HCT116 (cell line): ENCODE measurements at regions not wholly inside any gene's neighbourhood (a gene's known extent, or its start where the extent isn't known, plus 50 kb on each side); places are given as distances from the start of the nearest gene placed in this dataset.

ENCODE experiments used
- ATAC-seq: fragments of 200-7000 bp; cut with Tn5 transposase; 2 replicates; pipeline ENCODE4 v1.9.1; 2020; ENCODE audit warnings: mild to moderate bottlenecking, moderate library complexity
- BruUV-seq: library from RNA; stranded (reverse); fragments of 400-500 nt; replicated peaks from 2 replicates; lab custom pipeline; 2021; lab: Mats Ljungman, UMichigan
- CTCF ChIA-PET: fragments of 300-600 bp; sonication (Branson Sonifier 250); formaldehyde crosslinking; loops from one replicate; lab custom pipeline; 2021; ENCODE audit warnings: antibody characterized with exemption; lab: Charles Lee
- POLR2A ChIA-PET: fragments of 300-600, 350-600 bp; sonication (Branson Sonifier 250); formaldehyde crosslinking; loops from one replicate; lab custom pipeline; 2021; ENCODE audit warnings: antibody characterized with exemption; lab: Charles Lee
- RAD21 ChIA-PET, 2 experiments: fragments of 300-600 bp; sonication (Branson Sonifier 250); formaldehyde crosslinking; loops; one replicate each; lab custom pipeline; 2023; ENCODE audit warnings: low total read pairs in 2 of 2; ENCODE audit not compliant: uncharacterized antibody in 2 of 2, unreplicated experiment in 2 of 2, low non-redundant PET in 1 of 2; lab: Charles Lee
- DNase-seq: peaks from one replicate; pipeline ENCODE4 v3.0.0-alpha.2; 2010; ENCODE audit warnings: low read depth, low spot score
- H2AFZ ChIP-seq: fragments of 200-600 bp; shearing (Covaris generic), sonication (generic); 2 replicates; pipeline ENCODE4 v1.6.1; 2017; ENCODE audit warnings: low read depth, mixed run types, mixed read lengths, antibody characterized with exemption, low read length; ENCODE audit not compliant: poor library complexity, severe bottlenecking
- H3K27ac ChIP-seq: 2 replicates; pipeline ENCODE4 v1.5.1; 2012; ENCODE audit warnings: low read depth, low read length
- H3K27me3 ChIP-seq: fragments of 200-600 bp; sonication (generic); 2 replicates; pipeline ENCODE4 v1.6.1; 2016; ENCODE audit warnings: mixed run types, low read length, mixed read lengths; ENCODE audit not compliant: insufficient read depth
- H3K36me3 ChIP-seq, 2 experiments: fragments of 200-500 bp in 1 of 2; fragments of 200-600 bp in 1 of 2; sonication (Bioruptor generic) in 1 of 2; sonication (generic) in 1 of 2; 2 replicates each; pipeline versions ENCODE4 v1.5.1 to v1.6.1; 2014 to 2016; ENCODE audit warnings: low read length in 2 of 2, inconsistent platforms in 1 of 2, mixed read lengths in 1 of 2, mixed run types in 1 of 2; ENCODE audit not compliant: insufficient read depth in 2 of 2, control insufficient read depth in 1 of 2
- H3K4me1 ChIP-seq, 2 experiments: fragments of 200-600 bp in 1 of 2; sonication (generic) in 1 of 2; 2 replicates each; pipeline versions ENCODE4 v1.5.1 to v1.6.1; 2012 to 2017; ENCODE audit warnings: low read length in 2 of 2, inconsistent platforms in 1 of 2, mild to moderate bottlenecking in 1 of 2, mixed read lengths in 1 of 2, mixed run types in 1 of 2, moderate library complexity in 1 of 2; ENCODE audit not compliant: insufficient read depth in 2 of 2, control insufficient read depth in 1 of 2
- H3K4me2 ChIP-seq: fragments of 200-600 bp; sonication (generic); 2 replicates; pipeline ENCODE4 v1.6.1; 2017; ENCODE audit warnings: mixed run types, low read length, mixed read lengths
- H3K4me3 ChIP-seq, 2 experiments: fragments of 200-600 bp in 1 of 2; sonication (generic) in 1 of 2; replicated peaks in 1 of 2; 2 replicates each; pipeline ENCODE4 v1.5.1; 2011 to 2016; ENCODE audit warnings: low read length in 2 of 2, control low read depth in 1 of 2, low read depth in 1 of 2, mild to moderate bottlenecking in 1 of 2, mixed read lengths in 1 of 2, mixed run types in 1 of 2
- H3K79me2 ChIP-seq: fragments of 200-600 bp; sonication (generic); 2 replicates; pipeline ENCODE4 v1.6.1; 2017; ENCODE audit warnings: mild to moderate bottlenecking, mixed run types, low read length, moderate library complexity, mixed read lengths; ENCODE audit not compliant: insufficient read depth
- H3K9ac ChIP-seq: fragments of 200-600 bp; sonication (generic); 2 replicates; pipeline ENCODE4 v1.6.1; 2016; ENCODE audit warnings: low read length, mixed read lengths
- H3K9me2 ChIP-seq: fragments of 200-600 bp; sonication (generic), shearing (Covaris generic); 2 replicates; pipeline ENCODE4 v1.6.1; 2017; ENCODE audit warnings: mixed run types, mild to moderate bottlenecking, moderate library complexity; ENCODE audit not compliant: insufficient read depth
- H3K9me3 ChIP-seq, 2 experiments: fragments of 200-500 bp in 1 of 2; fragments of 200-600 bp in 1 of 2; sonication (Bioruptor generic) in 1 of 2; sonication (generic) in 1 of 2; 2 replicates each; pipeline ENCODE4 v1.6.1; 2014 to 2017; ENCODE audit warnings: low read length in 2 of 2, mixed read lengths in 2 of 2, inconsistent platforms in 1 of 2, low read depth in 1 of 2, mild to moderate bottlenecking in 1 of 2, mixed run types in 1 of 2, moderate library complexity in 1 of 2; ENCODE audit not compliant: control insufficient read depth in 1 of 2, insufficient read depth in 1 of 2
- H4K20me1 ChIP-seq: fragments of 200-600 bp; sonication (generic), shearing (Covaris generic); 2 replicates; pipeline ENCODE4 v1.6.1; 2017; ENCODE audit warnings: mixed run types, mild to moderate bottlenecking, moderate library complexity; ENCODE audit not compliant: insufficient read depth
- CBX3 ChIP-seq: IDR thresholded peaks from 2 replicates; pipeline ENCODE4 v1.6.1; 2012; ENCODE audit warnings: low read depth
- EGR1 ChIP-seq: IDR thresholded peaks from 2 replicates; pipeline ENCODE4 v1.6.1; 2012; ENCODE audit warnings: low read depth
- EZH2phosphoT487 ChIP-seq: fragments of 200-600 bp; IDR thresholded peaks from 2 replicates; pipeline ENCODE4 v1.6.1; 2018; ENCODE audit warnings: antibody characterized with exemption, borderline replicate concordance
- FOSL1 ChIP-seq: IDR thresholded peaks from 2 replicates; pipeline ENCODE4 v1.6.1; 2012; ENCODE audit warnings: low read depth
- JUND ChIP-seq: IDR thresholded peaks from 2 replicates; pipeline ENCODE4 v1.6.1; 2012
- POLR2A ChIP-seq: IDR thresholded peaks from 2 replicates; pipeline ENCODE4 v1.7.0; 2011; ENCODE audit warnings: borderline replicate concordance; ENCODE audit not compliant: insufficient read depth, insufficient read length; ENCODE audit errors: extremely low read depth
- SRF ChIP-seq: IDR thresholded peaks from 2 replicates; pipeline ENCODE4 v1.6.1; 2012; ENCODE audit warnings: low read depth
- ZNF274 ChIP-seq: fragments of 200-500 bp; sonication (Bioruptor generic); IDR thresholded peaks from 2 replicates; pipeline ENCODE4 v1.6.1; 2014; ENCODE audit warnings: mild to moderate bottlenecking, low read depth, low read length, inconsistent platforms
- intact Hi-C: fragments of 100-400 bp; cut with micrococcal nuclease; formaldehyde crosslinking; loops from 2 replicates; pipeline ENCODE4 v1.10.0; 2022
- TF ChIP-seq, protein P1 (sequence below): IDR thresholded peaks from 2 replicates; pipeline ENCODE4 v1.6.1; 2012; ENCODE audit warnings: low read depth
- TF ChIP-seq, protein P2 (sequence below): IDR thresholded peaks from 2 replicates; pipeline ENCODE4 v1.6.1; 2011; ENCODE audit warnings: mild to moderate bottlenecking, low read length, moderate library complexity; ENCODE audit not compliant: insufficient replicate concordance; ENCODE audit errors: extremely low read depth
- TF ChIP-seq, protein P3 (sequence below), 3 experiments: fragments of 200-600 bp in 1 of 3; sonication (generic) in 1 of 3; IDR thresholded peaks in 2 of 3; conservative IDR thresholded peaks in 1 of 3; 2 replicates each; pipeline ENCODE4 v1.5.1; 2012 to 2017; ENCODE audit warnings: low read depth in 2 of 3, low read length in 2 of 3, antibody characterized with exemption in 1 of 3, borderline replicate concordance in 1 of 3, control low read depth in 1 of 3, mild to moderate bottlenecking in 1 of 3, mixed read lengths in 1 of 3, mixed run types in 1 of 3, moderate library complexity in 1 of 3; ENCODE audit not compliant: insufficient read depth in 1 of 3

DNA sequence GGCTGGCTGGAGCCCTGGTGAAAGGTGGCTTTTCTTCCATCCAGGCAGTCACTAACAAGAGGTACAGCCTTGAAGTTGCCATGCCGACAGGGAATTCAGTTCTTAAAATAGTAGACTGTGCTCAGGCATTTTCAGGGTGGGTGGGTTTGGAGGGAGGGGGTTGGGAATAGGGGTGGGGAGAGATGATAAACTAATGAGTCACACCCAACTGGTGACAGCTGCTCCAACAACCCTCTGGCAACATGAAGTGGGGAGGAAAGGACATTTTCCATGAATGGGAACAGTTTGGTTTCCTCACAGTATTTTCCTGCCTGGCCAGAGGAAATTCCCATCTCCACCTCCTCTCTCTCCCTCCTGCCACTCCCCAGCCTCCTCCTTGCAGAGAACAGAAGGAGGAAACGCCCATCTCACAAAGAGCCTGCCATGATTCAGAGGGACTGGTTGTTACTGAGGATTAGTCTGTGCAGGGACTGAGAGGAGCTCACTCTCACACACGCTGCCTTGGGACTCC, 113.0 kb upstream of the SLC1A4 start (continued):
- TF ChIP-seq, protein P1, sequence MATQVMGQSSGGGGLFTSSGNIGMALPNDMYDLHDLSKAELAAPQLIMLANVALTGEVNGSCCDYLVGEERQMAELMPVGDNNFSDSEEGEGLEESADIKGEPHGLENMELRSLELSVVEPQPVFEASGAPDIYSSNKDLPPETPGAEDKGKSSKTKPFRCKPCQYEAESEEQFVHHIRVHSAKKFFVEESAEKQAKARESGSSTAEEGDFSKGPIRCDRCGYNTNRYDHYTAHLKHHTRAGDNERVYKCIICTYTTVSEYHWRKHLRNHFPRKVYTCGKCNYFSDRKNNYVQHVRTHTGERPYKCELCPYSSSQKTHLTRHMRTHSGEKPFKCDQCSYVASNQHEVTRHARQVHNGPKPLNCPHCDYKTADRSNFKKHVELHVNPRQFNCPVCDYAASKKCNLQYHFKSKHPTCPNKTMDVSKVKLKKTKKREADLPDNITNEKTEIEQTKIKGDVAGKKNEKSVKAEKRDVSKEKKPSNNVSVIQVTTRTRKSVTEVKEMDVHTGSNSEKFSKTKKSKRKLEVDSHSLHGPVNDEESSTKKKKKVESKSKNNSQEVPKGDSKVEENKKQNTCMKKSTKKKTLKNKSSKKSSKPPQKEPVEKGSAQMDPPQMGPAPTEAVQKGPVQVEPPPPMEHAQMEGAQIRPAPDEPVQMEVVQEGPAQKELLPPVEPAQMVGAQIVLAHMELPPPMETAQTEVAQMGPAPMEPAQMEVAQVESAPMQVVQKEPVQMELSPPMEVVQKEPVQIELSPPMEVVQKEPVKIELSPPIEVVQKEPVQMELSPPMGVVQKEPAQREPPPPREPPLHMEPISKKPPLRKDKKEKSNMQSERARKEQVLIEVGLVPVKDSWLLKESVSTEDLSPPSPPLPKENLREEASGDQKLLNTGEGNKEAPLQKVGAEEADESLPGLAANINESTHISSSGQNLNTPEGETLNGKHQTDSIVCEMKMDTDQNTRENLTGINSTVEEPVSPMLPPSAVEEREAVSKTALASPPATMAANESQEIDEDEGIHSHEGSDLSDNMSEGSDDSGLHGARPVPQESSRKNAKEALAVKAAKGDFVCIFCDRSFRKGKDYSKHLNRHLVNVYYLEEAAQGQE = no peak

DNA sequence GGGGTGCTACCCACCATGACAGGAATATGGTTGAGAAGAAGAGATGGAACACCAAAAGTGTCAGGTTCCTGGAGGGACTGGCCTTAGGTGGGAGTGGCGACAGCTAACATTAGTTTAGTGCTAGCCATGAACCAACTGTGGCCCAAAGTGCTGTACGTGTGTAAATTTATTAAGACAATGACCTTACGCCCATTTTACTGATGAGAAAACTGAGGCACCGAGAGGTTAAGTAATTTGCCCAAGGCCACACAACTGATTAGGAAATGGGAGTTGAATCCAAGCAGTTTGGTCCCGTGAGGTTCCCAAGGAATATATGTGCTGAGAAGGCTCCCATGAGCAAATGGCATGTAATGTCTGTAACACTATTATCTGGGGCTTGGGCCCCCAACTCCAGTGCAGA, 109.5 kb upstream of the SLC1A4 start:
- Histone ChIP-seq H2AFZ (no peak overlapping the region), H3K9ac (no peak overlapping the region), H3K27ac (no peak overlapping the region), H3K9me2 (no peaks in the 10 kb centered on the region), H3K4me3 (no peak overlapping the region), H3K36me3 (no peaks in the 10 kb centered on the region), H3K27me3 (no peaks in the 10 kb centered on the region), H3K79me2 (no peaks in the 10 kb centered on the region), H4K20me1 (no peaks in the 10 kb centered on the region), H3K4me1 (peaks cover 6 to 22% of the 10 kb centered on the region in 2 experiments), H3K4me2 (no peak overlapping the region), H3K9me3 (no peaks in the 10 kb centered on the region)
- no TSS peak for BruUV-seq
- DNase-seq (no peak), ATAC-seq (no peak)
- RAD21 ChIA-PET = no interaction called here
- intact Hi-C loops = loop anchor here (5.0 kb wide), 1 partner anchor 832 kb away; no protein-coding TSS in a partner anchor
- POLR2A ChIA-PET = no interaction called here
- TF ChIP-seq, protein P2, sequence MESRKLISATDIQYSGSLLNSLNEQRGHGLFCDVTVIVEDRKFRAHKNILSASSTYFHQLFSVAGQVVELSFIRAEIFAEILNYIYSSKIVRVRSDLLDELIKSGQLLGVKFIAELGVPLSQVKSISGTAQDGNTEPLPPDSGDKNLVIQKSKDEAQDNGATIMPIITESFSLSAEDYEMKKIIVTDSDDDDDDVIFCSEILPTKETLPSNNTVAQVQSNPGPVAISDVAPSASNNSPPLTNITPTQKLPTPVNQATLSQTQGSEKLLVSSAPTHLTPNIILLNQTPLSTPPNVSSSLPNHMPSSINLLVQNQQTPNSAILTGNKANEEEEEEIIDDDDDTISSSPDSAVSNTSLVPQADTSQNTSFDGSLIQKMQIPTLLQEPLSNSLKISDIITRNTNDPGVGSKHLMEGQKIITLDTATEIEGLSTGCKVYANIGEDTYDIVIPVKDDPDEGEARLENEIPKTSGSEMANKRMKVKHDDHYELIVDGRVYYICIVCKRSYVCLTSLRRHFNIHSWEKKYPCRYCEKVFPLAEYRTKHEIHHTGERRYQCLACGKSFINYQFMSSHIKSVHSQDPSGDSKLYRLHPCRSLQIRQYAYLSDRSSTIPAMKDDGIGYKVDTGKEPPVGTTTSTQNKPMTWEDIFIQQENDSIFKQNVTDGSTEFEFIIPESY = no peak
- TF ChIP-seq CBX3 (no peak), FOSL1 (no peak), POLR2A (no peak), EGR1 (no peak), EZH2phosphoT487 (no peak), JUND (no peak), SRF (no peak), ZNF274 (no peak)
- TF ChIP-seq, protein P1 = no peak
- TF ChIP-seq, protein P3, sequence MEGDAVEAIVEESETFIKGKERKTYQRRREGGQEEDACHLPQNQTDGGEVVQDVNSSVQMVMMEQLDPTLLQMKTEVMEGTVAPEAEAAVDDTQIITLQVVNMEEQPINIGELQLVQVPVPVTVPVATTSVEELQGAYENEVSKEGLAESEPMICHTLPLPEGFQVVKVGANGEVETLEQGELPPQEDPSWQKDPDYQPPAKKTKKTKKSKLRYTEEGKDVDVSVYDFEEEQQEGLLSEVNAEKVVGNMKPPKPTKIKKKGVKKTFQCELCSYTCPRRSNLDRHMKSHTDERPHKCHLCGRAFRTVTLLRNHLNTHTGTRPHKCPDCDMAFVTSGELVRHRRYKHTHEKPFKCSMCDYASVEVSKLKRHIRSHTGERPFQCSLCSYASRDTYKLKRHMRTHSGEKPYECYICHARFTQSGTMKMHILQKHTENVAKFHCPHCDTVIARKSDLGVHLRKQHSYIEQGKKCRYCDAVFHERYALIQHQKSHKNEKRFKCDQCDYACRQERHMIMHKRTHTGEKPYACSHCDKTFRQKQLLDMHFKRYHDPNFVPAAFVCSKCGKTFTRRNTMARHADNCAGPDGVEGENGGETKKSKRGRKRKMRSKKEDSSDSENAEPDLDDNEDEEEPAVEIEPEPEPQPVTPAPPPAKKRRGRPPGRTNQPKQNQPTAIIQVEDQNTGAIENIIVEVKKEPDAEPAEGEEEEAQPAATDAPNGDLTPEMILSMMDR (IDR thresholded peaks at IDR 0.05 in 2 of 3, conservative IDR thresholded peaks at IDR 0.05 in 1 of 3; ENCODE audit: borderline replicate concordance in 1 of 3, insufficient read depth in 1 of 3, low read depth in 2 of 3, low read length in 2 of 3) = no peak
- CTCF ChIA-PET = no interaction called here
